T47D (cell line): ENCODE measurements at regions not wholly inside any gene's neighbourhood (a gene's known extent, or its start where the extent isn't known, plus 50 kb on each side); places are given as distances from the start of the nearest gene placed in this dataset.
"Not testable (repeated sequence)": the region's sequence is repeated elsewhere in the genome, so short reads cannot be mapped to it uniquely, and the experiment has no call there.

Experiments
- DNase-seq, 2 experiments: peaks; one replicate each; pipeline versions ENCODE4 v3.0.0 to v3.0.0-alpha.2; 2011 to 2012; ENCODE audit warnings: low read depth in 1 of 2, low spot score in 1 of 2
- JUND ChIP-seq: IDR thresholded peaks from 2 replicates; pipeline ENCODE4 v1.6.1; 2012; ENCODE audit warnings: low read depth
- in situ Hi-C: cut with HindIII; loops from 2 replicates; pipeline ENCODE4 v1.10.0; 2016; ENCODE audit warnings: low sequenced_read_pairs, low pct_unique_long_range_greater_than_20kb

DNA sequence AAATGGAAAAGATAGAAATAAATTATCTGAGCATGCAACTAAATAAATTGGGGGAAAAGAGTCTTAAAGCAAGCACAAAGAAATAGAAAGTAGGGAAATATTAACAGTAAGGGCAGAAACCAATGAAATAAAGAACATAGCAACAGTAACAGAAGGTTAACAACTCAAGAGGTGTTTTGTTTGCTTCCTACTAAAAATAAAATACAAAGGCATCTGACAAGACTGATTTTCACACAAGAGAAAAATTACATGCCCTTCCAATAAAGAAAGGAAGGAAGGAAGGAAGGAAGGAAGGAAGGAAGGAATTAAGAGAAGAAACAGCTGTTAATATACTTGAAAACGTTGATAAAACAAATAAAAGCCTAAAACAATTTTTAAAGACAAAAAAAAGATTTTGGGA is 240.2 kb downstream of the SEC16B start:
- no peak for TF ChIP-seq JUND
- no peak for DNase-seq
- in situ Hi-C loops: no loop called here

DNA sequence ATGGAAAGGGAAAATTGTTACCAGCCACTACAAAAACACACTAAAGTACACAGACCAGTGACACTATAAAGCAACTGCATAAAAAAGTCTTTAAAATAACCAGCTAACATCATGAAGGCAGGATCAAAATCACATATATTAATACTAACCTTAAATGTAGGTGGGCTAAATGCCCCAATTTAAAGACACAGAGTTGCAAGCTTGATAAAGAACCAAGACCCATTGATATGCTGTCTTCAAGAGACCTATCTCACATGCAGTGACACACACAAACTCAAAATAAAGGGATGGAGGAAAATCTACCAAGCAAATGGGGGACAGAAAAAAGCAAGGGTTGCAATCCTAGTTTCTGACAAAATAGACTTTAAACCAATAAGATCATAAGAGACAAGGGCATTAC is 246.3 kb downstream of the SEC16B start:
- DNase-seq: no peak
- in situ Hi-C loops: no loop called here
- no peak for TF ChIP-seq JUND

DNA sequence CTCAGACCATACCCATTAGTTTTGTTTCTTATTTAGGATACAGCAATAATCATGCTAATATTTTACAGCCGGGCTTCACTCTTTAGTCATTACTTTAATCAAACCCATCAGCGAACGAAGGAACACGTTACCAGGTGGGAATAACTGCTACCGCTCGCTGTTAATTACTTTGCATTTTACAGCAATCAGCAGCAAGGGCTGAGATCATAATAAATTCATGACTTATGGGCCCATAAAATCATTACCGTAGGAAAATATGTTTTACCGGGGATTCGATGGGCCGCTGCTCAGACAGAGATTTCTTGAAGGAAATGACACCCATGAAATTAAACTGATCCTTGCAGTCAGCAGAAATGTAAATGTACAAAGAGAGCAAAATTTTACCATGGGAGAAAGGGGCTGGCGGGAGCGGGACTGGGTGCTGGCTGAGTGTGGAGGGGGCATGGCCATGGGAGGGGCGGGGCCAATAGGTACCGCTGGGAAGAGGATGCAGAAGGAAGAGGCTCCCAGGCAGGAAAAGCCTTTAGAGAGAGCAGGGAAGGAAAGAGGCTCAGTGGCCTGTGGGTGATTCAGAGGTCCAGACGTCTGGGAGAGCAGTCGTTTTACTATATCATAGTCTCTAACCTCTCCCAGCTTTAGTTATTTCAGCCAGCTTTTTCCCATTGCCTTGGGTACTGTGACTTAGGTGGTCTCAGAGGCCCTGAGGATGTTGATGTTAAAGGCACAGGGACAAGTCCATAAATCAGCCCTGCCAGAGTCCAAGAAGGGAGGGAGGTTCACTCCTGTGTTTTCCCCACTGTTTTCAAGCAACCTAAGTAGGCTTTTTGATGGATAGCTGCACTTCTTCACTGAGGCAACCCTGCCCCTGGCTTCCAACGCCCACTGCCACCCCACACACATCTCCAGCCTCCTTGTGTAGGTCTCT is 258.9 kb downstream of the SEC16B start:
- TF ChIP-seq JUND: no peak
- in situ Hi-C loops: no loop called here
- DNase-seq: no peak

DNA sequence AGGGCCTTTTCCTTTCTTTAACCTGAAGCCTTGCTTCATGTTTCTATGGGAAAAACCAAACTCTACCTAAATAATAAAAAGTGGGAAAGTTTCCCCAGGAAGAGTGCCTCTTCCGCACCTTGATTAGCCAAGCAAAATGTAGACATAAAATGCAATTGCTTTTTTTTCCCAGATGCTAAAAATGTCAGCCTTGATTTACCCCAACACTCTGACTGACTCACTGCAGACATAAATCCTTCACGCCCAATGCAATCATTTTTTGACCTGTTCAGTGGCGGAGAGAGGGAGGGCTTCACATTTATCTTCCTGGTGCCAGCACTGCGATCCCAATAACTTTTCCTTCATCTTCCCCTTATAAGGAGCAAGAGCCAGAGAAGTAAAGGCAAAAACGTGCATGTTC is 261.5 kb downstream of the SEC16B start:
- no peak for TF ChIP-seq JUND
- DNase-seq: no peak

DNA sequence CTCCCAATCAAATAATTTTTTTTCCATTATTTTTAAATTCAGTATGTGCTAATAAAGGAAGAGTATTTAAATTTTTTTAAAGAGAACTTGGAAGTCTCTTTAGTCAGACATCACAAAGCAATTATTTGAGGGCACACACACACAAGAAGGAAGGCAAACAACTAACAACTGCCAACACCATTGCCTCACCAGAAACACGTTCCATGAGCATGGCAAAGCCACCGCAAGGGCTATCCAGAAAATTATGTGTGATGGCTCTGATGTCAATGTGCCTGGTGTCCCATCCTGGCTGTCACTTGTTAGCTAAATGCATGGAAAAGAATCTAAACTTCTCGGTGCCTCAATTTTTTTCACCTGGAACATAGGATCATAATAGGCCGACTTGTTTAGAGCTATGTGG is 262.9 kb downstream of the SEC16B start:
- no peak for TF ChIP-seq JUND
- no peak for DNase-seq
- in situ Hi-C loops: no loop called here

More for the DNA sequence above, 261.5 kb downstream of the SEC16B start:
- in situ Hi-C loops: no loop called here

DNA sequence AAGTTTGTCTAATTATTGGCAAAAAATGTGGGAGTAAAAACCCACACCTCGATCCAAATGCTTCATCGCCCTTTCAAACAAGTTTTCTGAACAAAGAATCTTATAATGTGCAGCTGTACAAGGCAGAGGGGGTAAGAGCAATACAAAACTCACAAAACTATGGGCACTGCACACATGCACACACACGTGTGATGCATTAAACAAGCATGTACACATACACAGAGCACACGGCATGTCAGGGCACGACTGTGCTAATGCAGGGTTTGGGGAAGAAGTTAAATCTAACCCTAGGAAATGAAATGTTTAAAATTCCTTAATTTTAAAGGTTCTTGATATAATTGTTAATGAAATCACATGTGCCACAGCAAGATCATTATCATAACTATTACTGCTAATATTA is 264.0 kb downstream of the SEC16B start:
- in situ Hi-C loops: no loop called here
- TF ChIP-seq JUND: no peak
- no peak for DNase-seq

DNA sequence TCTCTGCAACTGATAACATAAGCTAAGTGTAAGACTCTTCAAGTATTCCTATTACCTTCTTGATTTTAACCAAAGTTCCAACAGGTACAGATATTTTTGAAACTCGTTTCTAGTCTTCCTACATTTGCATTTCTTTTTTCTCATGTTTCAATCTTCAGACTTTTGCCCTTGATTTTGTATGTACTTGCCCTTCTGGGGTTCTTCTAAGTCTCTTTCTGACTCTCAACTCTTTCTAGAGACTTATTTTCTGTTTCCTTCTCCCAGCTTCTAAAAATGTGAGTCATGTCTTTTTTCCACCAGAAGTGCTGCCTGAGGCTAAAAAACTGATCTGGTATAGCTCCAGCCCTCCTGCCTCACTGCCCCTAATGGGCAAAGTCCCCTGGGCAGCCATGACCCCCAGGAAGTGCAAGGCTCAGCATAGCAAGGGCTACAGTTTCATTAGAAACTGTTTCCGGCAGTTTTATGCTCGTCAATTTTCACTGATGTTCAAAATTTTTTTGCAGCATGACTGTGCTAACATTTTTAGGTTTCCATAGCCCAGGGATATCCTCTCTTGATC is 265.9 kb downstream of the SEC16B start:
- TF ChIP-seq JUND: no peak
- no peak for DNase-seq
- in situ Hi-C loops: no loop called here

DNA sequence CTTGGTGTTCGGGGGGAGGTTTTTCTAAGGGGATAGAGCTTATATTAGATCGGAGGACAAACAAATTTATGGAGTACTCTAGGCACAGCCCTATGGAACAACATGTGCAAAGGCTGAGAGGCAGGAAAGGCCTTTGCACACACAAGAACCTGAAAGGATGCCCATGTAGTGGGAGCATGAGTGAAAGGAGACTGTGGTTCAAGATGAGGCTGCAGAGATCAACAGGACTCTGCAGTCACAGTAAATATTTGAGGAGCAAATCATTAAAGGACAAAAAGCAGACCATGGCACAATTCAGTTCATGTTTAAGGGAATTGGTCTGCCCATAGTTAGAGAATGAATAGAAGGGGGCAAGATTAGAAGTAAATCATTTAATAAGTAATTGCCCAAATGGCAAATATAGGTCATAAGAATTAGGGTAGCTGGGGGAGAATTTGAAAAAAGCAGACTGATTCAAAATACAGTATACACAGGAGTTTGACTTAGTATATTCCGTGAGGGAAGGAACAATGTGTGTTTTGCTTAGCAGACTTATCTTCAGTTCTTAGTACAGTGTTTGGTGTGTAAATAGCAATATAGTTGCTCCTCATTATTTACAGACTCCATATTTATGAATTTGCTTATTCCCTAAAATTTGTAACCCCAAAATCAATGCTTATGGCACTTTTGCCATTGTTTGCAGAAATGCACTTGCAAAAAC is 268.1 kb downstream of the SEC16B start:
- no peak for TF ChIP-seq JUND
- DNase-seq: no peak
- in situ Hi-C loops: no loop called here

DNA sequence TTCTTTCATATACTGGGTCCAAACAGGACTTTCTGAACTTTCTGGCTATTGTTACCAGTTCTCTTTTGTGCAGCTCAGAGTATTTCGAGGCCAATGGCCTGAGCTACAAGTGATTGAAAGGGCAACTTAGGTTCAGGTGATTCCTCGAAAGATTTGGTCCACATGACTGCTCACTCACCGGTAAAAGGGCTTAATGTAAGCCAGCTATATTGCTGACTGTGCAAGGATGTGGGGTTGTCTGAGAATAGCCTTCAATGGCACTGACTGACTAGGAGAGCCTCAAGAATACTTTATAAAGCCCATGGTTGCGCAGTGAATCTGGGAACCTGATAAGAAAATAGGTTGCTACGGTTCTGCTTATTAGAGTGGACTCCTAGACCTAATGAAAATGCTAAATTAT is 269.0 kb downstream of the SEC16B start:
- no peak for DNase-seq
- TF ChIP-seq JUND: no peak
- in situ Hi-C loops: no loop called here

DNA sequence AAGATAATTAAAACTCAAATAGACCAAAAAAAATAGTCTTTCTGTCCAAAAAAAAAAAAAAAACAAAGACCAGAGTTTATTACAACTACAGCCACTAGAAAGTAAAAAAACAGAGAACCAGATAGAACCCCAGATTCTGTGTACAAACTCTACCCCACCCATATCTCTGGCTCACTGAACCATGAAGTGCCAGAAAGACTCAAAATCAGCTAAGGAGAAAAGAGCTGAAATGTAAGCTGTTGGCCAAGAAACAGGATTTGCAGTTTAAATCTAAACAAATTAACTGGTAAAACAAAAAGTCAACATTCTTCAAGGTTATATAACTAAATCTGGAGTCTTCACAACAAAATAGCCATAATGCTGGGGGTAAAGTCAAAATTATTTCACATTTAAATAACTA is 278.9 kb downstream of the SEC16B start:
- in situ Hi-C loops: no loop called here
- DNase-seq: no peak
- TF ChIP-seq JUND: no peak

DNA sequence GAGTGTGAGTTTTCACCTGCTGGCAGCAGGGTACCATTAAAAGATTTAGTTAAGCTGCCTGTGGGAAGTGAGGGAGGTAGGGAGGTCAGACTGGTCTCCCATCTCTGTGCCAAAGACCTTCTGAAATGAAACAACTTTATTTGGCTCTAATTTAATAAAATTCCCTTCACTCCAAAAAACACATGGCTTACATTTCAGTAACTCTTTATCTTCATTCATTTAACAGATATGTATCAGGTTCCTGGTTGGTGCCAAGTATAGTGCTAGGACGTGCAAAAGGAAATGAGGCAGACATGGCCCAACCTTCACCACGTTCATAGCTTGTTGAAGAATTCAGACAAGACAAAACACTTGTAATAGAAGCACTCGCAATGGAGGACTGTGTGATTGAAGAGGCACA is 282.3 kb downstream of the SEC16B start:
- no peak for DNase-seq
- no peak for TF ChIP-seq JUND
- in situ Hi-C loops: no loop called here

DNA sequence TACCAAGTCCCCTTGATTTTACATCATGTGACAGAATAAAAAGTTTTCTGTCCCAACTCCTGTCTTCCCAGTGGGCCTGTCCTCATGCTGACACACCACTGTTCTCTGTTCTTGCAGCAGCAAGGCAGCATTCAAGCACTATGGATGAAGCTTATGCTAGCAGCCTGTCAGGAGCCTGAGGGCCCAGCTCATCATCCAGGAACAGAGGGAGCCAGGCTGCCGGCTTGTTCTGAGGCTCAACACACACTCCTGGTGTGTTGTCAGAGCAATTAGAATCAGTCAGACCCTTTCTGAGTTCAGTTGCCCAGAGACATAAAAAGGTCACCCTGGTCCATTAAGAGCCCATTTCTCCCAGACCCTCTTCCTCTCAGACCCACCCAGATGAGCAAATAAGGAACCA is 282.9 kb downstream of the SEC16B start:
- no peak for TF ChIP-seq JUND
- DNase-seq: no peak
- in situ Hi-C loops: no loop called here

DNA sequence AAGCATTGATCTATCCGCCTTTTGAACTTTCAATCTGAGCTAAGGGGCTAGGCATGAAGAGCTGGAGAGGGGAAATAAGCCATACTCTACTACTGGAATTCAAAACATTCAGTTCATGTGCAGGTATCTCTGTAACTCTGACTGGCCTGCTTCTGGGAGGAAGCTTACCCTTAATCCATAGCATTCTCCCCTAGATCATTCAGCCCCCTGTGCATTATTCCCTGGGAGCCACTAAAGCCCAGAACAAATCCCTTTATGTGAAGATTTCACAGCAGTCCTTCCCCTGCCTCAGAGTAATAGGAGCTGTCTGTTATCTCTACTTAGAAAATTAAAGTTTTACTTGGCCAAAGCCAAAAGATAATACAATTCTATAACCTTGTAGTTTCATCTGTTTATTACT is 300.7 kb downstream of the SEC16B start:
- in situ Hi-C loops: no loop called here
- DNase-seq: no peak
- TF ChIP-seq JUND: no peak

DNA sequence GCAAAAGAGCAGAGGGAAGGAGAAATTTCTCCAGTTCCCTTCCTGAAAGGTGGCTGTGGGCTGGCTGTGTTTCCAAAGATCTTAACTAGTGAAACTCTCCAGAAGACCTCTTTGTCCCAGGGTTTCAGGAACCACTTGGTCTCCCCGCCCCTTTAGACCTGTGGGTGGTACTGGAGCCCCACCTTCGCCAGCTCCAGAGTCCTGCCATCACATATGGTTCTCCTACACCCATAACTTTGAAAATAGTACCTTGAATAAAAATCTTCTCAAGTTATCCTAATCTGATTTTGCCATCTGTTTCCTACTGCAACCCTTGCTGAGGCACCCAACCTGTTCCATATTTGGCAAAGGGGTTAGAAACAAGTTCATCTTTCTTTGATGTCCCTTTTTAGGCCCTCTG is 303.9 kb downstream of the SEC16B start:
- TF ChIP-seq JUND: no peak
- in situ Hi-C loops: no loop called here
- no peak for DNase-seq

DNA sequence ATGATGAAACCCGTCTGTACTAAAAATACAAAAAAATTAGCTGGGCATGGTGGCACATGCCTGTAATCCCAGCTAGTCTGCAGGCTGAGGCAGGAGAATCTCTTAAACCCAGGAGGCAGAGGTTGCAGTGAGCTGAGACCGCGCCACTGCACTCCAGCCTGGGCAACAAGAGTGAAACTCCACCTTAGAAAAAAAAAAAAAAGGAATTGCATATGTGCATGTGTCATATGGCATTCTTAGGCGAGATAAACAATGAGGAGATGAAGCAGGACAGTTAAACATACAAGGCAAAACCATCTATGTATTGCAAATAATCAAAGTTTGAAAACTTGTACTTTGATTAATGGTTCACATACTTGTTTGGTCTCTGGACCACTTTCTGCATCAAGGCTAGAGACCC is 305.1 kb downstream of the SEC16B start:
- in situ Hi-C loops: not testable (repeated sequence)

More for the DNA sequence above, 305.1 kb downstream of the SEC16B start:
- DNase-seq: not testable (repeated sequence)
